Endometrial microvascular endothelial cells (primary cell): ENCODE measurements at regions not wholly inside any gene's neighbourhood (a gene's known extent, or its start where the extent isn't known, plus 50 kb on each side); places are given as distances from the start of the nearest gene placed in this dataset.

ENCODE experiments used
- in situ Hi-C: cut with HindIII; loops from 2 replicates; pipeline ENCODE4 v1.10.0; 2017; ENCODE audit warnings: low sequenced_read_pairs, low pct_unique_long_range_greater_than_20kb; ENCODE audit errors: inconsistent ontology term

DNA sequence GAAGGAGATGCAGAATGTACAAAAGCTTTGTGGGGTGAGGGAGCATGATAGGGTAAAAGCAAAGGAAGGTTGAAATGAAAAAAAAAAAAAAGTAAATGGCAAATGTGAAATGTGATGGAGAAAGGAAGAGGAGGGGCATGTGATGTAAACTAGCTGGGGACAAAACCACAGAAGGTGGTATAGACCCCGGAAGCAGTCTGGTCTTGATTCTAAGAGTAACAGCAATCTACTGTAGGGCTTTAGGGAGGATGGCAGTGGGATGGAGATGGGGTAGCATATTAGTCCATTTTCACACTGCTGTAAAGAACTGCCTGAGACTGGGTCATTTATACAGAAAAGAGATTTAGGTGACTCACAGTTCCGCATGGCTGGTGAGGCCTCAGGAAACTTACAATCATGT, 362.0 kb downstream of the SOCS6 start:
- in situ Hi-C loops = no loop called here

DNA sequence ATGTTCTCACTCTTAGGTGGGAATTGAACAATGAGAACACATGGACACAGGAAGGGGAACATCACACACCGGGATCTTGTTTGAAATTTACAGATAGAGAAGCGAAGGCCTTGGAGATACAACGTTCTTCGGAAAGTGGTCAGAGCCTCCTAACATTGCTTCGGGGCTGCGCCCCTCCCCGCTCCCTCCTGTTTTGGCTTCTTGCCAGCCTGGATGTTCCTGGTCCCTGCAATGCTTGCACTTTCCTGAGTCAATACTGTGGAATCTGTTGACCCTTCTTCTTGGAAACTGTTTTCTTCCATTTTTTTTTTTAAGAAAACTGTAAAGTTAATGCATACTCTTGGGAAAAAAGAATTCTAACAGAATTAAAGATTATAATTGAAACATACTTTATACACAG, 360.8 kb downstream of the SOCS6 start:
- in situ Hi-C loops = no loop called here

DNA sequence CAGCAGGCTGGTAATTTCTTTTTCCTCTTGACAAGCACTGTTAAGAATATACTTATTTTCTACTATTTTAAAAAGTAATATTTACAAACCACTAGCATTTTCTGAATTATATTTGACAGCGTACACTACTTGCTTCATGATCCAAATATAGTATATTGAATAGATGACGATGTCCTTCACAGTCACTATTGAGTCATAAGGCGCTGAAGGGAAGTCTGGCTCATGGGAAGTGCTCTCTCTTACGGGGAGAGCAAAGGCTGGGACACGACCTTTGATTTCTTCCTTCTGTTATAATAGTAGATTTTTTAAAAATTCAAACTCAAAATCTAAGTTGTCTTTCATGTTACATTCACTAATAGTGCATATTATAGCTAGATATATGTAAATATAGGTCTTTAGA, 357.1 kb downstream of the SOCS6 start:
- in situ Hi-C loops = no loop called here

DNA sequence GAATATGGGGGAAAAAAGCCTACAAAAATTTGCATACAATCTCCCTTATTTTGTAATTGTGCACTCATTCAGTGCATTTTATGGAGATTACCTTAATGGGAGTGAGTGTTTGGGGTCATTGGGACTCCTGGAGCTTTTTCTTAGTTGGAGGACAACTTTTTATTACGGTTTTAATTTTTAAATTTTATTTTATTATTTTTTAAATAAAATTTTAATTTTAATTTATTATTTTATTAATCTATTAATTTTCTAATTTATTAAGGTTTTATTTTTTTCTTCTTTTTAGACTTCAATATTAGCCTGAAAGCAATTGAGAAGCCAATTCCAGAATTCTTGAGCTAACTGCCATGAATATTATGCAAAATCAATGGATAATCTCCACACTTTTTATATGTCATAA, 355.0 kb downstream of the SOCS6 start:
- in situ Hi-C loops = no loop called here

DNA sequence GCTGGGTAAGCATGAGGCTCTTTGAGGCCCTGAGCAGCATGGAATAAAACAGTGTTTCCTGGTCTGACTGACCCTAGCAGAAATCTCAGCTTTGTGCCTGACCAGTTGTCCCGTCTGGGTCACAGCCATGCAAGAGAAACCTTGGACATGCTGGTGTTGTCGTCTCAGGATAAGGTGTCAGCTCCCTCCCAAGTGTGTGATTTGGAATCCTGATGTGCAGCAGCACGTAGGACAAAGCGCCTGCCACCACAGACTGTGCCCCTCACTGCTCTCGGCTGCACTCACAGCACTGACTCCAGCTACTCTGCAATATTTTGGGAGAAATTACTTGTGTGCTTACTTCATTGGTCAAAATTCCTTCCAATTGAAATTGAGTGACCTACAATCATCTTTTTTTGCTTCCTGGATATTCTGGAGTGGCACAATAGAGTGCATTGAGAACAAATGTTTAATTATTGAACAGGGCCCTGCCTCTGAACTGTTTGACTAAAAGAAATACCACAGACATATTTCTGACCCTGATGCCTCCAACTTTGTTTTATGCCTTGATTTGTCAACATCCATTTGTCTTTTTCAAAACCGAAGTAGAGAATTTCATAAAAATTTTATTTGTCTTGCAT, 352.4 kb downstream of the SOCS6 start:
- in situ Hi-C loops = no loop called here

DNA sequence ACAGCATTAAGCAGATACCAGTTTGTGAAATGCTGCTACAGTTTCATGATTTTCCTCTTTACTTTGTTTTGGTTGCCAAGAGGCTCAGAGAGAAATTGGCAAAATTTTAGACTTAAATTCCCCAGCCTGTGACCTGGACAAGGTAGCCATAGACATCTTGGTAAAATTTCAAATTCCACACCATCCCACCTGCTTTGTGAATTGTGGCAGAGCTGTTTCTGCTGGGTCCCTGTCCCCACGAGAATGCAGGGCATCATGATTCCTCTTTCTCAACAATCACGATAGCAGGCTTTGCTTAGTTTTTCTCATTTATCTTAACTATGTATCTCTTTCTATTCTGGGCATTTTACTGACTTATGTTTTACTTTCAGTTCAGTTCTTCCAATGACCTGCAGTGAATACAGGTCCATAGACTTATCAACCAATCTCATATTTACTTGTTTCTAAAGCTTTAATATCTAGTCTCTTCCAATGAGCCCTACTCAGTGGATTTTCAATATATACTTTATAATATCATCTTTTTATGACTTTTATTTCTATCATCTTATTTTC, 351.6 kb downstream of the SOCS6 start:
- in situ Hi-C loops = no loop called here

DNA sequence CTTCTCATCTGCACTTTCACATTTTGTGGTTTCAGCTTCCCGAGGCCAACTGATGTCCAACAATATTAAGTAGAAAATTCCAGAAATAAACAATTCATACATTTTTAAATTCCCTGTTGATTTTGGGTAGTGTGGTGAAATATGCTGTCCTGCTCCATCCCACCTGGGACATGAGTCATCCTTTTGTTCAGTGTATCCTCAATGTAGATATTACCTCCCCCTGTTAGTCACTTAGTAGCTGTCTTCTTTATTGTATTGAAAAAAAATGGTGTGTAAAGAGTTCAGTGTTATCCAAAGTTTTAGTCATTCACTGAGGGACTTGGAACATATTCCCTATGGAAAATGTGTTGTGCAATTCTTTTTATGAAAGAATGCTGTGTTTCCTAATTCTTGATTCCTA, 348.1 kb downstream of the SOCS6 start:
- in situ Hi-C loops = no loop called here

DNA sequence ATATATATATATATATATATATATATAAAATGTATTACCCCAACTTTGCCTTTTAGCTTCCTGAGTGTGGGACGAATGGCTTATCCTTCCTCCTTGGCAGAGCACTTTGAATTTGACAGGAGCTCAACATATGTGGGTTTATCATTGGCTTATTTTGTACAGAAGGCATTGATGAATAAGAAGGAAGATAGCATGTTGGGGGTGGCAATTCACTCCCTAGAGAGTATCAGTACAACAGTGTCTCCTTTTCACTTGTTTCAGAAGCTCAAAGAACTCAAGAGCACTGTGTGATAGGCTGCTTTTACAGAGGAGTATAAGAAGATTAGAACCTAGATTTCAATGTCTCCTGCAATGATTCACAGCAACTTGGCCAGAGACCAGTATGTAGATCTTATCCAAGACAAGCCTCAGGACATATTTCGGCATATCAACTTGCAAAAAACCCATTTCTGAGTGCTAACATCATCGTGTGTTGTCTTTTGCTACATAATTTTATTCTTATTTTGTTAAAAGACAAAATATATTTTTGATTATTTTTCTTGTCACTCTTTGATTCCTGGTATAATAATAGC, 345.8 kb downstream of the SOCS6 start:
- in situ Hi-C loops = no loop called here

DNA sequence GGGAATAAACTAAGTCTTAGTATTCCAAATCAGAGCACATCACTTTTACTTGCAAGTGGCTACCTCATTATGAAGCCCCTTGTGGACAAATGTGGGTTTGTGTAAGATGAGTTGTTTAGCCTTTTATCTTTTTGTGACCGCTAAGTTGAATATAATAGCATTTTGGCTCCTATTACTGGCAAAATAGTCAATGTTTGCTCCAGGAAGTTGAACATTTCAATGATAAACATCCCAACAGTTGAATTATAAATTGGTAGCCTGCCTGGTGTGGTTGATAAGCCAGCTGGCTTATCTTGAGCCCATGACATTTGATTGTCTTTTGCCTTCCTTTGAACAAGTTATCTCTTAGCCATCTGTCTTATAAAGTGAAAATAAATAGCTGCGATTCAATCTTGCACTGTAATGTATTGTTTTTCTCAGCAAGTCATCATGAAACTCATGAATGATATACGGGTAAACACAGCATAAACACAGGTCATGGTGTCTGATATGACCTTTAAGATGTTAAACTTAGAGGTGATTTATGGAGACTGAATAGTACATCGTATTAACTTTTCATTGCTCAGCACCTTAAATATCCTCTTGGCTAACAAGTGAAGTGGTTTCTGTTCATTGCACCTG, 338.4 kb downstream of the SOCS6 start:
- in situ Hi-C loops = no loop called here

DNA sequence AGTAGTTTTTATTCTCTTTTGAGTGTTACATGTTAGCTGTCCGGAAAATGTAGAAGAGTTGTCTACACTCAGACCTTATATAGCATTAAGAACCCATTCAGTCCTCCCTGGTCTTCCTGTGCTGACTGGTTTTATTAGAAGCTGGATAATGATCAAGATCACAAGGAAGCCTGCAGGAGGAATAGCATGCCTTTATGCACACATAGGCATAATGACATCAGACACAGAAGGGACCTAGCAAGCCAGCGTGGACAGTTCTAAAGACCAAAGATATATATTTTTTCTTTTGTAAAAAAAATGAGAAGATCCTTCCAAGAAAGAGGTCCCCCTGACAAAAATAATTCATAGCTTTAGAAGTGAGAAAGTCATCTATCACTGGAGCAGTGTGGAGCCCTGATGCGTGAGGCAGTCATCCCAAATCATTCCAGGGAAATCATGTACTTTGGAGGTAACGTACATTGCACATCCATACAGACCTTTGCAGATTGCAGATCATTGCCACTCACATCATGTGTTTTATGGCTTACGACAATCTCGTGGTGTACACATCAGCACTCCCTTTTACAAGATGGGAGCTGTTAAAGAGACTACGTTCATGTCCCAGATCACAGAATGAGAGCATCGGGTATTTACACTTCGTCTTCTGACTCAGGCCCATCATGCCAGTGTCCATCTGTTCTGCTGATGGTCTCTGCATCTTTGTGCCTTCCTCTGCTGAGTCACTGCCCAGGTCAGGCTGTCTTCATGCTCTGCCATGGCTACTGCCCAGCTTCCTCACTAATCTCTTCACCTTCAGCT, 334.0 kb downstream of the SOCS6 start:
- in situ Hi-C loops = no loop called here

GRCh38 chr18:70621710-70622109, 332.9 kb downstream of the SOCS6 start:
- in situ Hi-C loops = no loop called here

DNA sequence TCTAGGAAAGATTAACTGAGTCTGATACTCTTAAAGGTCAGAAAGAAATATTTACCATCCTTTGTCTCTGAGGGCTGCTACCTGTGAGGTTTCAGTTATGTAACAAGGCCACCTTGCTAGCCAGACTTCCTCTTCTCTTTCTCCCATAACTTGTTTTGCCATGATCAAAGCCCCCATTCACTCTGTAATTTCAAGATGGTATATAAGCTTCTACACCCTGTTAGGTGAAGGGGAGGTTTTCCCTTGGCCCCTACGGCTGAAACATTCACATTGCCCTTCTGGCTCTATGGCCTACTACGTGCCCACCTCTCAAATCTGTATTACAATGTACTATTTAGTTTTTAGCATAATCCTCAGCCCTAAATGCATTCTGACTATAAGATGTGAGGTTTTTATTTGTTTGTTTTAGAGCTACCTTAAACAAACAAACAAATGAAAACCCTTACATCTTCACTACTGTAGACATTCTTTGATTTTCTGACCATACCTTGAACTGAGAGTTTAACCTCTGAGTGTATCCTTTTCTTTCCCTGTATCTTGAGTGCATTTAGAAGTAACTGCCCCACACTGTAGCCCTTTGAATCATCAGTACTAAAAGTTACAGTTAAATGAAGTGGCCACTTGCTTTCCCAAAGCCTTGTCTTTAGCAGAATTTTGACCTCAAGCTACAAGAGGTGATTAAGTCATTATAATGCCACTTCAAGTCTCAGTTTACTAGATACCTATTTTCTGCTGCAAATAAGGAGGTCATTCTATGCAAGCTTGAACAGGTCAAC, 332.2 kb downstream of the SOCS6 start:
- in situ Hi-C loops = no loop called here

GRCh38 chr18:70617020-70617763, 328.3 kb downstream of the SOCS6 start:
- in situ Hi-C loops = no loop called here

- in situ Hi-C loops = no loop called here
Observed at GRCh38 chr18:70600225-70600925, 311.5 kb downstream of the SOCS6 start.

- in situ Hi-C loops = no loop called here
Observed at GRCh38 chr18:70598406-70598805, 309.6 kb downstream of the SOCS6 start.

DNA sequence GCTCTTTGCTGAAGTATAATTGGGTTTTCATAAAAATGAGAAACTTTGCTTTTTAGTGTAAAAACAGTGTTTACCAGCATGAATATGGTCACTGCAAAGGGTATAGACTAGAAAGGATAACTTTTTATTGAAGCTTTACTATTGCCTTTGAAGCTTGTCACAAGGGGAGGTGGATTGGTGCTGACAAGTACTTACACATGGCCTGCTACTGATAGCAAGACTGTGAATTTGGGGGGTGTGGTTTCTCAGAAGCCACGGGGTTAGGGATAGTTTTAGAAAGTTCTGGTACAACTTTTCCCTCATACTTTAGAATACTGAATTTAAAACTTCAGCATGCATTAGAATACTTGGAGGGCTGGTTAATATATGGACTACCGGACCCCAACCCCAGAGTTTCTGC, 294.1 kb downstream of the SOCS6 start:
- in situ Hi-C loops = no loop called here

DNA sequence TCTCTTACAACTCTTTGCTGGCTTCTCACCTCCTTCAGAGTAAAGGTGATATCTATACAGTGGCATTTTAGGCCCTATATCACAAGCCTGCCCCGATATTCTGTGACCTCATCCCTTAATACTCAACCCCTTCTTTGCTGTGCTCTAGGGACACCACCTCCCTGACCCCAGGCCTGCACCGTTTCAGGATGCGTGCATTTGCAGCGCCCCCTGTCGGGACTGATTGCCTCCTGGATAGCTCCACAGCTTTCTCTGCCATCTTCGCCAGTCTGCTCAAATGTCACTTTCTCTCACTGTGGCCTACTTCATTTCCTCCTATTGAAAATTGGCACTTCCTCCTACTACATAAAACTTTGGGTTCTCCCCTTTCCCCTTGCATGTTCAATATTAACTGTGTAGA, 289.6 kb downstream of the SOCS6 start:
- in situ Hi-C loops = no loop called here

- in situ Hi-C loops = no loop called here
Observed at GRCh38 chr18:70577023-70577420, 288.2 kb downstream of the SOCS6 start.
